ENCODE measurements at regions not wholly inside any gene's neighbourhood (a gene's known extent, or its start where the extent isn't known, plus 50 kb on each side); places are given as distances from the start of the nearest gene placed in this dataset.

GRCh38 chr11:127054153-127054552 lies 53.6 kb upstream of the KIRREL3 start:
- Histone ChIP-seq H2AFZ (ENCODE audit: low read depth, low read length) (no peak overlapping the region), H3K4me3 (ENCODE audit: low read length) (no peak overlapping the region), H3K27me3 (ENCODE audit: low read depth, low read length) (peaks cover 6% of the 10 kb centered on the region; the same call in 1 of the 2 replicates), H3K9me3 (ENCODE audit: insufficient read depth, low read length) (no peaks in the 10 kb centered on the region), H3K4me1 (ENCODE audit: low read length) (no peaks in the 10 kb centered on the region), H3K36me3 (replicated peaks; ENCODE audit: low read depth, low read length) (no peaks in the 10 kb centered on the region), H3K27ac (ENCODE audit: low read length) (no peak overlapping the region), H3K9ac (ENCODE audit: low read length) (no peak overlapping the region), H3K4me2 (ENCODE audit: low read length) (no peak overlapping the region), H3K79me2 (ENCODE audit: low read length) (no peaks in the 10 kb centered on the region), H4K20me1 (ENCODE audit: insufficient read depth, low read length) (no peaks in the 10 kb centered on the region)
- TF ChIP-seq CTCF (IDR thresholded peaks at IDR 0.05; ENCODE audit: low read depth, low read length), result no peak
- TF ChIP-seq EZH2phosphoT487 (IDR thresholded peaks at IDR 0.05; ENCODE audit: low read depth), result no peak

- Histone ChIP-seq H3K4me3 (ENCODE audit: low read length) (no peak overlapping the region), H3K27me3 (ENCODE audit: low read depth, low read length) (peaks cover 6% of the 10 kb centered on the region; the same call in 1 of the 2 replicates), H4K20me1 (ENCODE audit: insufficient read depth, low read length) (no peaks in the 10 kb centered on the region), H2AFZ (ENCODE audit: low read depth, low read length) (no peak overlapping the region), H3K27ac (ENCODE audit: low read length) (no peak overlapping the region), H3K4me2 (ENCODE audit: low read length) (no peak overlapping the region), H3K4me1 (ENCODE audit: low read length) (no peaks in the 10 kb centered on the region), H3K36me3 (replicated peaks; ENCODE audit: low read depth, low read length) (no peaks in the 10 kb centered on the region), H3K79me2 (ENCODE audit: low read length) (no peaks in the 10 kb centered on the region), H3K9me3 (ENCODE audit: insufficient read depth, low read length) (no peaks in the 10 kb centered on the region), H3K9ac (ENCODE audit: low read length) (no peak overlapping the region)
- TF ChIP-seq EZH2phosphoT487 (IDR thresholded peaks at IDR 0.05; ENCODE audit: low read depth), result no peak
- TF ChIP-seq CTCF (IDR thresholded peaks at IDR 0.05; ENCODE audit: low read depth, low read length), result no peak
Measured at GRCh38 chr11:127052404-127052803, 51.8 kb upstream of the KIRREL3 start.

Data from OCI-LY3 (cell line).